Kidney epithelial cell (primary cell): ENCODE measurements at regions not wholly inside any gene's neighbourhood (a gene's known extent, or its start where the extent isn't known, plus 50 kb on each side); places are given as distances from the start of the nearest gene placed in this dataset.

Source experiments
- DNase-seq: peaks from one replicate; pipeline ENCODE4 v3.0.0-alpha.2; 2010; ENCODE audit warnings: low read depth
- H3K27me3 ChIP-seq: 2 replicates; pipeline ENCODE4 v1.6.0; 2011; ENCODE audit warnings: low read length; ENCODE audit not compliant: control insufficient read depth, insufficient read depth
- H3K36me3 ChIP-seq: 2 replicates; pipeline ENCODE4 v1.5.1; 2011; ENCODE audit warnings: low read length; ENCODE audit not compliant: control insufficient read depth, insufficient read depth
- H3K4me3 ChIP-seq: 2 replicates; pipeline ENCODE4 v1.5.1; 2011; ENCODE audit warnings: low read depth, mild to moderate bottlenecking, control low read depth, low read length
- CTCF ChIP-seq: IDR thresholded peaks from 2 replicates; pipeline ENCODE4 v1.5.1; 2011; ENCODE audit warnings: mild to moderate bottlenecking, moderate library complexity, low read length, control low read depth, inconsistent platforms; ENCODE audit not compliant: insufficient read depth, poor library complexity, severe bottlenecking

GRCh38 chr4:104869831-104870230 lies 276.8 kb upstream of the TET2 start:
- Histone ChIP-seq H3K27me3 (no peaks in the 10 kb centered on the region), H3K4me3 (no peak overlapping the region), H3K36me3 (no peaks in the 10 kb centered on the region)
- DNase-seq = no peak
- TF ChIP-seq CTCF = no peak

GRCh38 chr4:104870495-104871233 lies 276.0 kb upstream of the TET2 start:
- DNase-seq = no peak
- Histone ChIP-seq H3K27me3 (no peaks in the 10 kb centered on the region), H3K4me3 (no peak overlapping the region), H3K36me3 (no peaks in the 10 kb centered on the region)
- TF ChIP-seq CTCF = no peak

GRCh38 chr4:104878936-104879335 lies 267.7 kb upstream of the TET2 start:
- no peak overlapping the region for H3K4me3 ChIP-seq
- no peaks in the 10 kb centered on the region for H3K36me3 ChIP-seq
- TF ChIP-seq CTCF = no peak
- no peaks in the 10 kb centered on the region for H3K27me3 ChIP-seq
- no peak for DNase-seq

- Histone ChIP-seq H3K4me3 (no peak overlapping the region), H3K36me3 (no peaks in the 10 kb centered on the region), H3K27me3 (no peaks in the 10 kb centered on the region)
- DNase-seq = no peak
- TF ChIP-seq CTCF = no peak
Observed at GRCh38 chr4:104879367-104879766, 267.3 kb upstream of the TET2 start.

GRCh38 chr4:104879854-104880253 lies 266.8 kb upstream of the TET2 start:
- H3K4me3 ChIP-seq = no peak overlapping the region
- TF ChIP-seq CTCF = no peak
- H3K36me3 ChIP-seq = no peaks in the 10 kb centered on the region
- H3K27me3 ChIP-seq = no peaks in the 10 kb centered on the region
- no peak for DNase-seq
